ENCODE measurements at regions not wholly inside any gene's neighbourhood (a gene's known extent, or its start where the extent isn't known, plus 50 kb on each side); places are given as distances from the start of the nearest gene placed in this dataset.

- Histone ChIP-seq H3K27me3 (ENCODE audit: insufficient read depth, low read length) (no peaks in the 10 kb centered on the region), H3K36me3 (ENCODE audit: insufficient read depth, low read depth, low read length) (no peaks in the 10 kb centered on the region), H3K9ac (ENCODE audit: low read depth, low read length) (no peak overlapping the region), H3K9me3 (ENCODE audit: insufficient read depth, low read depth, low read length) (no peaks in the 10 kb centered on the region), H3K4me1 (ENCODE audit: insufficient read depth, low read length) (peaks cover 9% of the 10 kb centered on the region; the same call in 1 of the 2 replicates), H3K27ac (ENCODE audit: low read length) (no peak overlapping the region), H3K4me3 (ENCODE audit: low read length) (no peak overlapping the region)
These were observed 299.8 kb downstream of the KLF6 start for GRCh38 chr10:3485057-3485686.

GRCh38 chr10:3484306-3485056, 300.5 kb downstream of the KLF6 start:
- Histone ChIP-seq H3K4me3 (ENCODE audit: low read length) (no peak overlapping the region), H3K27me3 (ENCODE audit: insufficient read depth, low read length) (no peaks in the 10 kb centered on the region), H3K4me1 (ENCODE audit: insufficient read depth, low read length) (peaks cover 9% of the 10 kb centered on the region; the same call in 1 of the 2 replicates), H3K9me3 (ENCODE audit: insufficient read depth, low read depth, low read length) (no peaks in the 10 kb centered on the region), H3K36me3 (ENCODE audit: insufficient read depth, low read depth, low read length) (no peaks in the 10 kb centered on the region), H3K9ac (ENCODE audit: low read depth, low read length) (no peak overlapping the region), H3K27ac (ENCODE audit: low read length) (no peak overlapping the region)

GRCh38 chr10:3482200-3482993, 302.6 kb downstream of the KLF6 start:
- Histone ChIP-seq H3K9me3 (ENCODE audit: insufficient read depth, low read depth, low read length) (no peaks in the 10 kb centered on the region), H3K9ac (ENCODE audit: low read depth, low read length) (no peak overlapping the region), H3K36me3 (ENCODE audit: insufficient read depth, low read depth, low read length) (no peaks in the 10 kb centered on the region), H3K4me1 (ENCODE audit: insufficient read depth, low read length) (peaks cover 9% of the 10 kb centered on the region; the same call in 1 of the 2 replicates), H3K4me3 (ENCODE audit: low read length) (no peak overlapping the region), H3K27me3 (ENCODE audit: insufficient read depth, low read length) (no peaks in the 10 kb centered on the region), H3K27ac (ENCODE audit: low read length) (no peak overlapping the region)

- no peaks in the 10 kb centered on the region for H3K36me3 ChIP-seq (ENCODE audit: insufficient read depth, low read depth, low read length)
- H3K27me3 ChIP-seq (ENCODE audit: insufficient read depth, low read length) = no peaks in the 10 kb centered on the region
- H3K4me1 ChIP-seq (ENCODE audit: insufficient read depth, low read length) = peaks cover 4% of the 10 kb centered on the region; the same call in 1 of the 2 replicates
- no peak overlapping the region for H3K27ac ChIP-seq (ENCODE audit: low read length)
- no peak overlapping the region for H3K9ac ChIP-seq (ENCODE audit: low read depth, low read length)
- H3K9me3 ChIP-seq (ENCODE audit: insufficient read depth, low read depth, low read length) = no peaks in the 10 kb centered on the region
- H3K4me3 ChIP-seq (ENCODE audit: low read length) = no peak overlapping the region
These were observed 303.5 kb downstream of the KLF6 start for GRCh38 chr10:3481496-3481895.

GRCh38 chr10:3480990-3481315, 304.1 kb downstream of the KLF6 start:
- no peaks in the 10 kb centered on the region for H3K9me3 ChIP-seq (ENCODE audit: insufficient read depth, low read depth, low read length)
- H3K9ac ChIP-seq (ENCODE audit: low read depth, low read length) = no peak overlapping the region
- no peak overlapping the region for H3K27ac ChIP-seq (ENCODE audit: low read length)
- no peak overlapping the region for H3K4me3 ChIP-seq (ENCODE audit: low read length)
- H3K36me3 ChIP-seq (ENCODE audit: insufficient read depth, low read depth, low read length) = no peaks in the 10 kb centered on the region
- peaks cover 3% of the 10 kb centered on the region; the same call in 1 of the 2 replicates for H3K4me1 ChIP-seq (ENCODE audit: insufficient read depth, low read length)
- H3K27me3 ChIP-seq (ENCODE audit: insufficient read depth, low read length) = no peaks in the 10 kb centered on the region

- Histone ChIP-seq H3K9me3 (ENCODE audit: insufficient read depth, low read depth, low read length) (no peaks in the 10 kb centered on the region), H3K4me3 (ENCODE audit: low read length) (no peak overlapping the region), H3K9ac (ENCODE audit: low read depth, low read length) (no peak overlapping the region), H3K27me3 (ENCODE audit: insufficient read depth, low read length) (no peaks in the 10 kb centered on the region), H3K36me3 (ENCODE audit: insufficient read depth, low read depth, low read length) (no peaks in the 10 kb centered on the region), H3K27ac (ENCODE audit: low read length) (no peak overlapping the region), H3K4me1 (ENCODE audit: insufficient read depth, low read length) (peaks cover 3% of the 10 kb centered on the region; the same call in 1 of the 2 replicates)
These were observed 304.6 kb downstream of the KLF6 start for GRCh38 chr10:3480281-3480989.

- Histone ChIP-seq H3K36me3 (ENCODE audit: insufficient read depth, low read depth, low read length) (no peaks in the 10 kb centered on the region), H3K4me1 (ENCODE audit: insufficient read depth, low read length) (peaks cover 3% of the 10 kb centered on the region; the same call in 1 of the 2 replicates), H3K9ac (ENCODE audit: low read depth, low read length) (no peak overlapping the region)
These were observed 306.2 kb upstream of the PITRM1 start for GRCh38 chr10:3478632-3479240.

GRCh38 chr10:3478153-3478552, 305.6 kb upstream of the PITRM1 start:
- H3K27ac ChIP-seq (ENCODE audit: low read length) = no peak overlapping the region

More at GRCh38 chr10:3478632-3479240, 306.2 kb upstream of the PITRM1 start:
- H3K9me3 ChIP-seq (ENCODE audit: insufficient read depth, low read depth, low read length) = no peaks in the 10 kb centered on the region
- no peak overlapping the region for H3K4me3 ChIP-seq (ENCODE audit: low read length)
- H3K27ac ChIP-seq (ENCODE audit: low read length) = no peak overlapping the region
- H3K27me3 ChIP-seq (ENCODE audit: insufficient read depth, low read length) = no peaks in the 10 kb centered on the region

GRCh38 chr10:3477683-3478082, 305.1 kb upstream of the PITRM1 start:
- Histone ChIP-seq H3K27ac (ENCODE audit: low read length) (no peak overlapping the region), H3K9ac (ENCODE audit: low read depth, low read length) (no peak overlapping the region), H3K36me3 (ENCODE audit: insufficient read depth, low read depth, low read length) (no peaks in the 10 kb centered on the region), H3K27me3 (ENCODE audit: insufficient read depth, low read length) (no peaks in the 10 kb centered on the region), H3K9me3 (ENCODE audit: insufficient read depth, low read depth, low read length) (no peaks in the 10 kb centered on the region), H3K4me3 (ENCODE audit: low read length) (no peak overlapping the region), H3K4me1 (ENCODE audit: insufficient read depth, low read length) (peaks cover 6% of the 10 kb centered on the region; the same call in 1 of the 2 replicates)

More at GRCh38 chr10:3478153-3478552, 305.6 kb upstream of the PITRM1 start:
- Histone ChIP-seq H3K36me3 (ENCODE audit: insufficient read depth, low read depth, low read length) (no peaks in the 10 kb centered on the region), H3K9me3 (ENCODE audit: insufficient read depth, low read depth, low read length) (no peaks in the 10 kb centered on the region), H3K4me1 (ENCODE audit: insufficient read depth, low read length) (peaks cover 3% of the 10 kb centered on the region; the same call in 1 of the 2 replicates), H3K27me3 (ENCODE audit: insufficient read depth, low read length) (no peaks in the 10 kb centered on the region), H3K4me3 (ENCODE audit: low read length) (no peak overlapping the region), H3K9ac (ENCODE audit: low read depth, low read length) (no peak overlapping the region)

- no peaks in the 10 kb centered on the region for H3K9me3 ChIP-seq (ENCODE audit: insufficient read depth, low read depth, low read length)
- no peaks in the 10 kb centered on the region for H3K27me3 ChIP-seq (ENCODE audit: insufficient read depth, low read length)
- H3K27ac ChIP-seq (ENCODE audit: low read length) = no peak overlapping the region
- H3K4me1 ChIP-seq (ENCODE audit: insufficient read depth, low read length) = peaks cover 11% of the 10 kb centered on the region; the same call in 1 of the 2 replicates
- H3K9ac ChIP-seq (ENCODE audit: low read depth, low read length) = no peak overlapping the region
- no peak overlapping the region for H3K4me3 ChIP-seq (ENCODE audit: low read length)
- H3K36me3 ChIP-seq (ENCODE audit: insufficient read depth, low read depth, low read length) = no peaks in the 10 kb centered on the region
These were observed 304.3 kb upstream of the PITRM1 start for GRCh38 chr10:3476640-3477448.

All from iPS-20b (cell line).